Uterus (tissue), 3 donors: ENCODE measurements at regions not wholly inside any gene's neighbourhood (a gene's known extent, or its start where the extent isn't known, plus 50 kb on each side); places are given as distances from the start of the nearest gene placed in this dataset.

ENCODE experiments used
- DNase-seq, 2 donors: peaks; one replicate each; pipeline ENCODE4 v3.0.0-alpha.2; 2019 to 2020
- H3K27ac ChIP-seq, 2 donors: fragments of 200-600 bp; sonication (generic); 1 replicate in 1 of 2; 2 replicates in 1 of 2; pipeline ENCODE4 v1.5.1; 2016 to 2018
- H3K27me3 ChIP-seq, 2 donors: fragments of 200-600 bp; sonication (generic); one replicate each; pipeline ENCODE4 v1.5.1; 2018 to 2019; ENCODE audit warnings: control low read depth in 1 of 2
- H3K36me3 ChIP-seq, 2 donors: fragments of 200-600 bp; sonication (generic); one replicate each; pipeline ENCODE4 v1.5.1; 2019; ENCODE audit warnings: control low read depth in 1 of 2
- H3K4me1 ChIP-seq, 2 donors: fragments of 200-600 bp; sonication (generic); one replicate each; pipeline ENCODE4 v1.5.1; 2018 to 2019; ENCODE audit warnings: control low read depth in 1 of 2
- H3K4me3 ChIP-seq, 2 donors: fragments of 200-600 bp; sonication (generic); 1 replicate in 1 of 2; 2 replicates in 1 of 2; pipeline ENCODE4 v1.5.1; 2018 to 2019; ENCODE audit warnings: mild to moderate bottlenecking in 1 of 2
- H3K9me3 ChIP-seq, 2 donors: fragments of 200-600 bp; sonication (generic); one replicate each; pipeline ENCODE4 v1.5.1; 2019; ENCODE audit warnings: control low read depth in 1 of 2
- POLR2A ChIP-seq, 2 donors: fragments of 450-650 bp; IDR thresholded peaks; one replicate each; pipeline ENCODE4 v1.6.1; 2016; ENCODE audit warnings: antibody characterized with exemption in 2 of 2, mild to moderate bottlenecking in 1 of 2, moderate library complexity in 1 of 2
- intact Hi-C: fragments of 100-400 bp; cut with DNase I; formaldehyde crosslinking; loops from one replicate; pipeline ENCODE4 v1.15.1; 2023; ENCODE audit warnings: low total_unique reads
- TF ChIP-seq, protein P1 (sequence below), 4 experiments: fragments of 200-600 bp in 2 of 4; fragments of 450-650 bp in 2 of 4; sonication (generic) in 2 of 4; IDR thresholded peaks; one replicate each; pipeline ENCODE4 v1.5.1; 2016 to 2019; ENCODE audit warnings: antibody characterized with exemption in 4 of 4, mild to moderate bottlenecking in 2 of 4, moderate library complexity in 1 of 4
- donor health status: DM: yes; HTN: yes; CAD: no.

DNA sequence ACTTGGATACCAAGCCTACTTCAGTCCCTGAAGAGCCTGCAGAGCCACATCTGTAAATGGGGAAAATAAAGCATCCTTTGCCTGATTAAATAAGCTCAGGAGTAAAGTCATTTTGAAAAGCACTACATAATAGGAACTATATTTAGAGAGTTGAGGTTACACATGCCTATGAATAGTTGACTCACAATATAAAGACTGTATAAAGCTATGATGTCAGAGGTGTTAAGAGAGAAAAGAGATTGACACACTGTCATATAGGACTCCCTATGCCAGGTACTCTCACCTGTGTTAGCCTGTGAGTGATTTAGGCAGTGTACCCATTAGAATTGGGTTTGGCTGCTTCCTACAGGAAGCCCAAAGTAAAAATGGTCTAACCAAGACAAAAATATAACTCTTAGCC is 87.7 kb upstream of the CRHR1 start:
- Histone ChIP-seq H3K4me3 (no peak overlapping the region), H3K27me3 (no peaks in the 10 kb centered on the region), H3K36me3 (no peaks in the 10 kb centered on the region), H3K4me1 (no peaks in the 10 kb centered on the region), H3K27ac (no peak overlapping the region), H3K9me3 (no peaks in the 10 kb centered on the region)
- intact Hi-C loops: no loop called here
- no peak for DNase-seq
- TF ChIP-seq, protein P1, sequence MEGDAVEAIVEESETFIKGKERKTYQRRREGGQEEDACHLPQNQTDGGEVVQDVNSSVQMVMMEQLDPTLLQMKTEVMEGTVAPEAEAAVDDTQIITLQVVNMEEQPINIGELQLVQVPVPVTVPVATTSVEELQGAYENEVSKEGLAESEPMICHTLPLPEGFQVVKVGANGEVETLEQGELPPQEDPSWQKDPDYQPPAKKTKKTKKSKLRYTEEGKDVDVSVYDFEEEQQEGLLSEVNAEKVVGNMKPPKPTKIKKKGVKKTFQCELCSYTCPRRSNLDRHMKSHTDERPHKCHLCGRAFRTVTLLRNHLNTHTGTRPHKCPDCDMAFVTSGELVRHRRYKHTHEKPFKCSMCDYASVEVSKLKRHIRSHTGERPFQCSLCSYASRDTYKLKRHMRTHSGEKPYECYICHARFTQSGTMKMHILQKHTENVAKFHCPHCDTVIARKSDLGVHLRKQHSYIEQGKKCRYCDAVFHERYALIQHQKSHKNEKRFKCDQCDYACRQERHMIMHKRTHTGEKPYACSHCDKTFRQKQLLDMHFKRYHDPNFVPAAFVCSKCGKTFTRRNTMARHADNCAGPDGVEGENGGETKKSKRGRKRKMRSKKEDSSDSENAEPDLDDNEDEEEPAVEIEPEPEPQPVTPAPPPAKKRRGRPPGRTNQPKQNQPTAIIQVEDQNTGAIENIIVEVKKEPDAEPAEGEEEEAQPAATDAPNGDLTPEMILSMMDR (IDR thresholded peaks at IDR 0.05): no peak
- no peak for TF ChIP-seq POLR2A (IDR thresholded peaks at IDR 0.05)

DNA sequence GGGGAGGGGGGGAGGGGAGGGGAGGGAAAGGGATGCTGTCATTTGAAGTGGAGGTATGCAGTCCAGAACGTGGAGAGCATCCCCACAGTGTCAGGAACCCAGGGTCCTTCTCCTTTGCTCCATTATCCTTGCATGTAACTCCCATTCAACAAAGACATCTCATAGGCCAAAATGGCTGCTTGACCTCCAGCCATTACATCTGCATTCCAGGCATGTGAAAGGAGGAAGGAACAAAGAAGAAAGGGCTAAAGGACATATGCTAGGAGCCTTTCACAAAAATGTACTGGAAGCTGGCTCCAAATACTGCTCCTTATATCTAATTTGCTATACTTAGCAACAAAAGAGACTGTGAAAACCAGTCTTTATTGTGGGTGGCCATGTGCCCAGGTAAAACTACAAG is 87.0 kb upstream of the CRHR1 start:
- Histone ChIP-seq H3K27ac (no peak overlapping the region), H3K36me3 (no peaks in the 10 kb centered on the region), H3K9me3 (no peaks in the 10 kb centered on the region), H3K27me3 (no peaks in the 10 kb centered on the region), H3K4me3 (no peak overlapping the region), H3K4me1 (no peaks in the 10 kb centered on the region)
- TF ChIP-seq POLR2A (IDR thresholded peaks at IDR 0.05): no peak
- TF ChIP-seq, protein P1 (IDR thresholded peaks at IDR 0.05): no peak
- intact Hi-C loops: no loop called here
- no peak for DNase-seq

DNA sequence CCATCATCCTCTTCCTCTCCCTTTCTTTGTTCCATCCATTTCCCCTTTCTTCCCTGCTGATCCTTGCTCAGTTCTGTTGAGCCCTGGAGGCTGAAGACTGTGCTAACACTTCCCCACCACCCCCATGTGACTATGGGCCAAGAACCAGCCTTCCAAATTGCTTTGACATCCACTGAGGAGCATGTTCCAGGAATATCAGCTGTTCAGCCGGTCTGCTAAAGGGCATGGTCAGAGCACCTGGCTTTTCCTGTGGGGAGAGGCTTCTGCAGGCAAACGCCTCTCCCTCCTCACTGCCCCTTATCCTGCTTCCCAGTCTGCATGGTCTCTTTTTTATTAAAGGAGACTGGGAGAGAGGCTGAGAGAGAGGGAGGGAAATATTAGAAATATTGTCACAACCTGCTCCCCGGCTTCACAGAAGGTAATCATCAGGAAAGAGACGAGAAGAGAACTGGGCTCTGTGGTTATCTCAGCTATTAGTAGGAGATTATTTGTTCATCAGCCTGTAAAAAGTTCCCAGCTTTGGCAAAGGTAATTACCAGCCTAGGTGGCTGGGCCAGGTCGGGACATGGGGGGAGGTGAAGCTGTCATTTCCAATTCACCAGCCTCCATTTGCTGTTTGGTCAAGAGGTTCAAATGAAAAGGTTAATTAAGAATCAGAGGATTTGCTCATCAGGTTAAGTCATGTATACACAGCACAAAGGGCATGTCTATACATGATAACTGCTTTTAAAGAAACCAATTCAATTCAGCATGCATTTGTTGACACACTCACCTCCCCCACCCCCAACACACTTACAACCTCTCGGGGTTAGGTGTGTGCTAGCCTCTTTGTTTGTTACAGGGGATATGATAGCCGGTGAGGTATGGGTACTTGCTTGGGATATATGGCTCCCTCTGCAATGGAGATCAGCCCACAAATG is 83.7 kb upstream of the CRHR1 start:
- intact Hi-C loops: no loop called here
- TF ChIP-seq, protein P1 (IDR thresholded peaks at IDR 0.05): no peak
- no peaks in the 10 kb centered on the region for H3K27me3 ChIP-seq
- H3K36me3 ChIP-seq: no peaks in the 10 kb centered on the region
- no peak overlapping the region for H3K4me3 ChIP-seq
- H3K4me1 ChIP-seq: no peaks in the 10 kb centered on the region
- no peak for DNase-seq
- no peak overlapping the region for H3K27ac ChIP-seq
- no peaks in the 10 kb centered on the region for H3K9me3 ChIP-seq

DNA sequence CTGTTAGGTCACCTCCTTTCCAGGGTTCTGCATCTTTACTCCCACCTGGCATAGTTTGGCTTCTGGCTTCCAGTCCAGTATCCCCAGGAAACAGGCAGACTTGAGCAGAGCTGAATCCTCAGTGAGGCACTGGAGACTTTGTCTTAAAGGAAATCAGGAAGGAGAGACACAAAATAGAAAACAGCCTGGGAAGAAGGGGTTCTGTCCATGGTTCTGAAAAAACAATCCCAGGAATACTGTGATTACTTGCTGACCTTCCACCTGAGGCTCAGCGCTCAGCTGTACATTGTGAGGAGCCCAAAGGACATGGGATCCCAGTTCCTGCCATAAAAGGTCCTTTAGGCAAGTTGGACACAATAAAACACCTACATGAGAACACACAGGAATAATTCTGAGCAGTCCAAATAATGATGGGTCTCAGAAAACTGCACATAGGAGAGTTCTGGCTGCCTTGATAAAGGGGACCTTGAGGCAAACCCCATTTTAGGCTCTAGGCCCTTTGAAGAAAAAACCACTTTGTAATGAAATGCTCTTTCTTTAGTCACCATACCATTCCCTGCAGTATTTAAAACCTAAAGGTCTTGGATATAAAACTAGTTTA is 81.4 kb upstream of the CRHR1 start:
- Histone ChIP-seq H3K27ac (no peak overlapping the region), H3K4me1 (no peaks in the 10 kb centered on the region), H3K36me3 (no peaks in the 10 kb centered on the region), H3K9me3 (no peaks in the 10 kb centered on the region), H3K27me3 (no peaks in the 10 kb centered on the region), H3K4me3 (no peak overlapping the region)
- no peak for TF ChIP-seq POLR2A (IDR thresholded peaks at IDR 0.05)
- TF ChIP-seq, protein P1 (IDR thresholded peaks at IDR 0.05): no peak
- intact Hi-C loops: no loop called here
- no peak for DNase-seq

DNA sequence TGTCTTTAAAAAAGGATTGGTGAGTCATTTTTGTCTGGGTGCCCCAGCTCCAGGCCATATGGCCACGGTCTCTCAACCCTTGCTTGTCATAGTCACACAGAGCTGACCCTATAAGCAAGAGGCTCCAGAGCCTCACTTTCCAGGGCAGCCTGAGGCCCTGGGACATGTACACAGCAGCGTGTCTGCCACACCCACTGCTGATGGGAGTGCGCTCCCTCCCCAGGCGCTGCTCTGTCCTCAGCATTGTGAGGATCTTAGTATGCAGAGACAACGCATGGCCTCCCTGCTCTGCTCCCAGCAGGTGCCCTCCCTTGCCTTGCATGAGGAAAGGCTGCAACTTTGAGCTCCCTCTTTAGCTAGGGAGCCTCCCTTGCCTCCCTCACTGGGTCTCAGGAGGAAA is 80.8 kb upstream of the CRHR1 start:
- H3K4me3 ChIP-seq: no peak overlapping the region
- no peaks in the 10 kb centered on the region for H3K27me3 ChIP-seq
- H3K27ac ChIP-seq: no peak overlapping the region
- intact Hi-C loops: no loop called here
- no peaks in the 10 kb centered on the region for H3K9me3 ChIP-seq
- DNase-seq: no peak
- no peaks in the 10 kb centered on the region for H3K36me3 ChIP-seq
- TF ChIP-seq, protein P1 (IDR thresholded peaks at IDR 0.05): no peak
- no peak for TF ChIP-seq POLR2A (IDR thresholded peaks at IDR 0.05)
- H3K4me1 ChIP-seq: no peaks in the 10 kb centered on the region
